Liver (tissue), 8 donors: ENCODE measurements at regions not wholly inside any gene's neighbourhood (a gene's known extent, or its start where the extent isn't known, plus 50 kb on each side); places are given as distances from the start of the nearest gene placed in this dataset.

Experiments used
- DNase-seq: peaks from one replicate; pipeline ENCODE4 v3.0.0-alpha.2; 2017; ENCODE audit warnings: low spot score
- H3K27ac ChIP-seq, 2 donors: one replicate each; pipeline ENCODE4 v1.7.0; 2013; ENCODE audit warnings: inconsistent platforms in 2 of 2, low read length in 2 of 2, control low read depth in 1 of 2, low read depth in 1 of 2, mild to moderate bottlenecking in 1 of 2
- H3K27me3 ChIP-seq, 4 donors: one replicate each; pipeline versions ENCODE4 v1.6.1 to v1.7.0; 2013; ENCODE audit warnings: low read length in 3 of 4, inconsistent platforms in 1 of 4, mild to moderate bottlenecking in 1 of 4, moderate library complexity in 1 of 4; ENCODE audit not compliant: control insufficient read depth in 4 of 4, insufficient read depth in 4 of 4
- H3K36me3 ChIP-seq, 4 donors: one replicate each; pipeline versions ENCODE4 v1.6.1 to v1.7.0; 2013; ENCODE audit warnings: low read length in 3 of 4, mild to moderate bottlenecking in 3 of 4, low read depth in 1 of 4, moderate library complexity in 1 of 4; ENCODE audit not compliant: control insufficient read depth in 4 of 4, insufficient read depth in 3 of 4
- H3K4me1 ChIP-seq, 4 donors: one replicate each; pipeline versions ENCODE4 v1.6.1 to v1.7.0; 2013; ENCODE audit warnings: low read length in 3 of 4, mild to moderate bottlenecking in 3 of 4, moderate library complexity in 1 of 4; ENCODE audit not compliant: control insufficient read depth in 4 of 4, insufficient read depth in 4 of 4
- H3K4me3 ChIP-seq, 3 donors: one replicate each; pipeline versions ENCODE4 v1.6.1 to v1.7.0; 2013; ENCODE audit warnings: low read length in 3 of 3, control low read depth in 1 of 3, low read depth in 1 of 3, mild to moderate bottlenecking in 1 of 3
- H3K9ac ChIP-seq, 2 donors: one replicate each; pipeline ENCODE4 v1.7.0; 2013; ENCODE audit warnings: low read length in 2 of 2, mild to moderate bottlenecking in 2 of 2, moderate library complexity in 2 of 2, control low read depth in 1 of 2, low read depth in 1 of 2
- H3K9me3 ChIP-seq, 4 donors: one replicate each; pipeline versions ENCODE4 v1.6.1 to v1.7.0; 2013; ENCODE audit warnings: low read length in 3 of 4; ENCODE audit not compliant: control insufficient read depth in 4 of 4
- EGR1 ChIP-seq, 2 donors: IDR thresholded peaks; 2 replicates each; pipeline ENCODE4 v1.6.1; 2016 to 2018; ENCODE audit warnings: antibody characterized with exemption in 2 of 2, low read depth in 2 of 2
- FOXA1 ChIP-seq: IDR thresholded peaks from 2 replicates; pipeline ENCODE4 v1.6.1; 2016; ENCODE audit warnings: antibody characterized with exemption
- FOXA2 ChIP-seq: IDR thresholded peaks from 2 replicates; pipeline ENCODE4 v1.6.1; 2016; ENCODE audit warnings: antibody characterized with exemption
- GABPA ChIP-seq, 2 donors: IDR thresholded peaks in 1 of 2; conservative IDR thresholded peaks in 1 of 2; 2 replicates each; pipeline ENCODE4 v1.6.1; 2016; ENCODE audit warnings: antibody characterized with exemption in 2 of 2, mild to moderate bottlenecking in 1 of 2, moderate library complexity in 1 of 2
- HNF4A ChIP-seq, 2 donors: conservative IDR thresholded peaks; 2 replicates each; pipeline ENCODE4 v1.6.1; 2016; ENCODE audit warnings: antibody characterized with exemption in 2 of 2, mild to moderate bottlenecking in 2 of 2
- HNF4G ChIP-seq: IDR thresholded peaks from 2 replicates; pipeline ENCODE4 v1.6.1; 2016; ENCODE audit warnings: antibody characterized with exemption
- JUND ChIP-seq, 2 donors: IDR thresholded peaks; 2 replicates each; pipeline ENCODE4 v1.6.1; 2016; ENCODE audit warnings: antibody characterized with exemption in 2 of 2
- MAX ChIP-seq: IDR thresholded peaks from 2 replicates; pipeline ENCODE4 v1.6.1; 2016; ENCODE audit warnings: antibody characterized with exemption
- NR2F2 ChIP-seq: IDR thresholded peaks from 2 replicates; pipeline ENCODE4 v1.6.1; 2016; ENCODE audit warnings: antibody characterized with exemption
- RAD21 ChIP-seq, 2 donors: IDR thresholded peaks; 2 replicates each; pipeline ENCODE4 v1.6.1; 2016; ENCODE audit warnings: antibody characterized with exemption in 2 of 2, mild to moderate bottlenecking in 2 of 2
- REST ChIP-seq: IDR thresholded peaks from 2 replicates; pipeline ENCODE4 v1.6.1; 2016; ENCODE audit warnings: antibody characterized with exemption, mild to moderate bottlenecking
- RXRA ChIP-seq, 2 donors: IDR thresholded peaks; 2 replicates each; pipeline ENCODE4 v1.6.1; 2017 to 2018; ENCODE audit warnings: antibody characterized with exemption in 2 of 2, mild to moderate bottlenecking in 1 of 2
- SP1 ChIP-seq: IDR thresholded peaks from 2 replicates; pipeline ENCODE4 v1.6.1; 2018; ENCODE audit warnings: antibody characterized with exemption, mild to moderate bottlenecking
- TAF1 ChIP-seq: conservative IDR thresholded peaks from 2 replicates; pipeline ENCODE4 v1.6.1; 2016; ENCODE audit warnings: antibody characterized with exemption, mild to moderate bottlenecking
- YY1 ChIP-seq: IDR thresholded peaks from 2 replicates; pipeline ENCODE4 v1.6.1; 2016; ENCODE audit warnings: antibody characterized with exemption, mild to moderate bottlenecking
- ZBTB33 ChIP-seq: IDR thresholded peaks from 2 replicates; pipeline ENCODE4 v1.6.1; 2016; ENCODE audit warnings: antibody characterized with exemption
- WGBS: extraction: QIAGEN DNeasy Blood & Tissue Kit; methylation state at CpG from one replicate; pipeline ENCODE4 v1.1.7; 2013; 5-methylcytosine and 5-hydroxymethylcytosine counted together
- TF ChIP-seq, protein P1 (sequence below): fragments of 150-350 bp; IDR thresholded peaks from 2 replicates; pipeline ENCODE4 v1.5.1; 2017; ENCODE audit warnings: improper control_type of control experiment, low read depth, low read length; ENCODE audit not compliant: missing input control
- TF ChIP-seq, protein P2 (sequence below): IDR thresholded peaks from 2 replicates; pipeline ENCODE4 v1.6.1; 2016; ENCODE audit warnings: antibody characterized with exemption
- donor health status: healthy.
- donor health status: healthy.
- donor health status: healthy.
- donor health status: healthy.
- donor health status: healthy.

DNA sequence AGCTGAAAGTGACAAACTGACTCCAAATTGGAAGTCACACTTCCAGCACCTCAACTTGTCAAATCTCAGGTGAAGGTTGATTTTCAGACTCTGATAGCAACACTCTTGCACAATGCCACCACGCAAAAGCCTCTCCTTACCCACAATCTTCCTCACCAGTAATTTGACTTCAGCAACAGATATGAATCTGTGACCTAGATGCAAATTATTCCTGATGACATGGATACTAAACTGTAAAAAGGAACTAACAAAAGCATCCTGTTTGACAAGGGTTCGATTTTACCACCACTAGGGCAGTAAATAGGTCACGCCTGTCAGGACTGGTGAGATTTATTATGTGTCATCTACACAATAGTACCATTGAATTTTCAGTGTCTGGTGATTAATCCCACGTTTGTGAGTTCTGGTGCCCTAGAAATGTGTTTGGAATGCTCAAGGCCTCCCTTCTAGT is 134.4 kb upstream of the COL21A1 start (continued):
- TF ChIP-seq FOXA1 (no peak), SP1 (no peak)

DNA sequence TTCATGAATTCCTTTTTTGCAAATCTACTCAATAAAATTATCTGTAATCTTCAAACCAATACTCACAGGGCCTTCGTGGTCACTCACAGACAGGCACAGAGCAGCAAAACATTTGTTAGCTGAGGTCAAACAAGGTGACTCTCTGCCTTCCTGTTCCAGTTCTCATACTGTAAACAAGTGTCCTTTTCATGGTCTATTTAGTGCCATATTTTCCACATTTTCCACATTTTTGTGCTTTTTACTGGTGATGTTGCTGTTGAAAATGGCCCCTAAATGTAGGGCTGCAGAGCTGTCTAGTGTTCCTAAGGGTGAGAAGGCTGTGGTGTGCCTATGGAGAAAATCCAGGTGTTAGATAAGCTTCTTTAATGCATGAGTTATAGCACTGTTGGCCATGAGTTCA is 133.1 kb upstream of the COL21A1 start:
- WGBS: 19% methylated on average over 1 of the region's 1 CpG
- peaks cover 0 to 4% (median 0%) of the 10 kb centered on the region in 4 donors for H3K4me1 ChIP-seq
- DNase-seq: no peak
- H3K27ac ChIP-seq: no peak overlapping the region
- H3K27me3 ChIP-seq: no peaks in the 10 kb centered on the region
- H3K9ac ChIP-seq: no peak overlapping the region
- no peaks in the 10 kb centered on the region for H3K36me3 ChIP-seq
- H3K9me3 ChIP-seq: no peaks in the 10 kb centered on the region
- TF ChIP-seq REST (no peak), RXRA (IDR thresholded peaks at IDR 0.05) (peak in 1 of 2 donors; percentile 17)
- H3K4me3 ChIP-seq: no peak overlapping the region

DNA sequence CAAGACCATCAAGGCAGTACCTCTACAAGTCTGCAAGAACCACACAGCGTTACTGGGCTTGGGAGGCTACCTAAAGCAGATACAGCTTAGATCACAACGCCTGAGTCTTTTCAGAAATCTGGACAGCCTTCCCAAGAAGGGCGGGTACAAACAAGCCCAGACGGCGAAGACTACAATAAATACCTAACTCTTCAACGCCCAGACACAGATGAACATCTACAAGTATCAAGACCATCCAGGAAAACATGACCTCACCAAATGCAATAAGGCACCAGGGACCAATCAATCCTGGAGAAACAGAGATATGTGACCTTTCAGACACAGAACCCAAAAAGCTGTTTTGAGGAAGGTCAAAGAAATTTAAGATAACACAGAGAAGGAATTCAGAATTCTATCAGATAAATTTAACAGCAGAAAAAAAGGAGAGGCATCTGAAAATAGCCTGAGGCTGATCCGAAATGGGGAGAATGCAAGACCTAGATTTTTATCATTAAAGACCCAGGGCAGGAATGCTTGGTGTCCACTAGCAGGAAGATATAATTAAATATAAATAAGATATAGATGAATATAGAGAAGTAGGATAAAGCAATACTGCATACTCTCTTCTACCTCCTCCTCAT is 131.7 kb upstream of the COL21A1 start:
- no peak overlapping the region for H3K4me3 ChIP-seq
- DNase-seq: no peak
- TF ChIP-seq HNF4A (conservative IDR thresholded peaks at IDR 0.05): no peak
- no peak for TF ChIP-seq TAF1
- no peak for TF ChIP-seq GABPA (IDR thresholded peaks at IDR 0.05 in 1 of 2, conservative IDR thresholded peaks at IDR 0.05 in 1 of 2)
- no peak for TF ChIP-seq EGR1 (IDR thresholded peaks at IDR 0.05; ENCODE audit: low read depth in 2 of 2)
- no peak for TF ChIP-seq RAD21 (IDR thresholded peaks at IDR 0.05)
- no peak for TF ChIP-seq YY1
- no peak for TF ChIP-seq MAX
- TF ChIP-seq FOXA1: no peak
- no peak for TF ChIP-seq ZBTB33
- no peak for TF ChIP-seq REST
- TF ChIP-seq, protein P1, sequence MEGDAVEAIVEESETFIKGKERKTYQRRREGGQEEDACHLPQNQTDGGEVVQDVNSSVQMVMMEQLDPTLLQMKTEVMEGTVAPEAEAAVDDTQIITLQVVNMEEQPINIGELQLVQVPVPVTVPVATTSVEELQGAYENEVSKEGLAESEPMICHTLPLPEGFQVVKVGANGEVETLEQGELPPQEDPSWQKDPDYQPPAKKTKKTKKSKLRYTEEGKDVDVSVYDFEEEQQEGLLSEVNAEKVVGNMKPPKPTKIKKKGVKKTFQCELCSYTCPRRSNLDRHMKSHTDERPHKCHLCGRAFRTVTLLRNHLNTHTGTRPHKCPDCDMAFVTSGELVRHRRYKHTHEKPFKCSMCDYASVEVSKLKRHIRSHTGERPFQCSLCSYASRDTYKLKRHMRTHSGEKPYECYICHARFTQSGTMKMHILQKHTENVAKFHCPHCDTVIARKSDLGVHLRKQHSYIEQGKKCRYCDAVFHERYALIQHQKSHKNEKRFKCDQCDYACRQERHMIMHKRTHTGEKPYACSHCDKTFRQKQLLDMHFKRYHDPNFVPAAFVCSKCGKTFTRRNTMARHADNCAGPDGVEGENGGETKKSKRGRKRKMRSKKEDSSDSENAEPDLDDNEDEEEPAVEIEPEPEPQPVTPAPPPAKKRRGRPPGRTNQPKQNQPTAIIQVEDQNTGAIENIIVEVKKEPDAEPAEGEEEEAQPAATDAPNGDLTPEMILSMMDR: no peak
- no peak for TF ChIP-seq FOXA2
- no peak for TF ChIP-seq HNF4G
- TF ChIP-seq RXRA (IDR thresholded peaks at IDR 0.05): no peak
- no peak for TF ChIP-seq SP1
- TF ChIP-seq, protein P2, sequence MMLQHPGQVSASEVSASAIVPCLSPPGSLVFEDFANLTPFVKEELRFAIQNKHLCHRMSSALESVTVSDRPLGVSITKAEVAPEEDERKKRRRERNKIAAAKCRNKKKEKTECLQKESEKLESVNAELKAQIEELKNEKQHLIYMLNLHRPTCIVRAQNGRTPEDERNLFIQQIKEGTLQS: no peak
- TF ChIP-seq JUND (IDR thresholded peaks at IDR 0.05): no peak
- no peak for TF ChIP-seq NR2F2
- no peaks in the 10 kb centered on the region for H3K36me3 ChIP-seq
- H3K4me1 ChIP-seq: peaks cover 0 to 4% (median 0%) of the 10 kb centered on the region in 4 donors
- no peak overlapping the region for H3K9ac ChIP-seq
- no peaks in the 10 kb centered on the region for H3K9me3 ChIP-seq
- no peaks in the 10 kb centered on the region for H3K27me3 ChIP-seq
- H3K27ac ChIP-seq: no peak overlapping the region
- 93% methylated on average over 7 of the region's 7 CpGs for WGBS
